HG02623 (cell line): ENCODE measurements at regions not wholly inside any gene's neighbourhood (a gene's known extent, or its start where the extent isn't known, plus 50 kb on each side); places are given as distances from the start of the nearest gene placed in this dataset.

Experiments used
- ATAC-seq: cut with Tn5 transposase; IDR thresholded peaks from one replicate; pipeline ENCODE4 v1.9.1; 2021; ENCODE audit warnings: moderate library complexity; ENCODE audit not compliant: unreplicated experiment

GRCh38 chr18:76771192-76771799 lies 51.1 kb upstream of the ZNF236 start:
- no peak for ATAC-seq

- no peak for ATAC-seq
These were observed 54.4 kb upstream of the ZNF236 start for GRCh38 chr18:76767954-76768353.

- ATAC-seq = no peak
These were observed 55.9 kb upstream of the ZNF236 start for GRCh38 chr18:76766429-76766828.

GRCh38 chr18:76765649-76766048 lies 56.7 kb upstream of the ZNF236 start:
- ATAC-seq = no peak

GRCh38 chr18:76764291-76764901 lies 58.0 kb upstream of the ZNF236 start:
- ATAC-seq = no peak

- ATAC-seq = no peak
These were observed 63.3 kb upstream of the ZNF236 start for GRCh38 chr18:76759056-76759455.

GRCh38 chr18:76757925-76758324 lies 64.4 kb upstream of the ZNF236 start:
- ATAC-seq = no peak

- no peak for ATAC-seq
These were observed 65.0 kb upstream of the ZNF236 start for GRCh38 chr18:76757335-76757734.

- ATAC-seq = no peak
These were observed 65.7 kb upstream of the ZNF236 start for GRCh38 chr18:76756531-76757253.

- ATAC-seq = no peak
These were observed 68.0 kb upstream of the ZNF236 start for GRCh38 chr18:76754351-76754750.

- no peak for ATAC-seq
These were observed 70.0 kb upstream of the ZNF236 start for GRCh38 chr18:76752400-76752799.

GRCh38 chr18:76750917-76751890 lies 71.2 kb upstream of the ZNF236 start:
- no peak for ATAC-seq

GRCh38 chr18:76750269-76750668 lies 72.1 kb upstream of the ZNF236 start:
- no peak for ATAC-seq

GRCh38 chr18:76747676-76748075 lies 74.7 kb upstream of the ZNF236 start:
- ATAC-seq = no peak

- ATAC-seq = no peak
These were observed 81.0 kb upstream of the ZNF236 start for GRCh38 chr18:76741346-76741745.

GRCh38 chr18:76736309-76736708 lies 86.0 kb upstream of the ZNF236 start:
- no peak for ATAC-seq

GRCh38 chr18:76730901-76731300 lies 91.5 kb upstream of the ZNF236 start:
- no peak for ATAC-seq

- no peak for ATAC-seq
These were observed 94.8 kb upstream of the ZNF236 start for GRCh38 chr18:76727589-76727988.

GRCh38 chr18:76725445-76725844 lies 96.9 kb upstream of the ZNF236 start:
- ATAC-seq = no peak

- ATAC-seq = no peak
These were observed 99.9 kb upstream of the ZNF236 start for GRCh38 chr18:76722224-76723061.
